Gastrocnemius medialis (tissue), 4 donors: ENCODE measurements at regions not wholly inside any gene's neighbourhood (a gene's known extent, or its start where the extent isn't known, plus 50 kb on each side); places are given as distances from the start of the nearest gene placed in this dataset.

Experiments
- CTCF ChIP-seq, 5 experiments: fragments of 450-650 bp in 3 of 5; fragments of 200-600 bp in 2 of 5; sonication (generic) in 2 of 5; IDR thresholded peaks in 4 of 5; conservative IDR thresholded peaks in 1 of 5; 1 replicate in 4 of 5; 2 replicates in 1 of 5; pipeline ENCODE4 v1.5.1; 2016 to 2019; ENCODE audit warnings: antibody characterized with exemption in 5 of 5, mild to moderate bottlenecking in 3 of 5, moderate library complexity in 3 of 5
- POLR2A ChIP-seq, 2 donors: fragments of 450-650 bp; IDR thresholded peaks; one replicate each; pipeline ENCODE4 v1.6.1; 2017; ENCODE audit warnings: antibody characterized with exemption in 2 of 2, mild to moderate bottlenecking in 2 of 2, moderate library complexity in 2 of 2

- no peak for TF ChIP-seq CTCF (IDR thresholded peaks at IDR 0.05 in 4 of 5, conservative IDR thresholded peaks at IDR 0.05 in 1 of 5)
- no peak for TF ChIP-seq POLR2A (IDR thresholded peaks at IDR 0.05)
These were observed 58.9 kb upstream of the LYZL2 start for GRCh38 chr10:30688456-30688855.
